HG02970 (cell line): ENCODE measurements at regions not wholly inside any gene's neighbourhood (a gene's known extent, or its start where the extent isn't known, plus 50 kb on each side); places are given as distances from the start of the nearest gene placed in this dataset.
"Not testable (repeated sequence)": the region's sequence is repeated elsewhere in the genome, so short reads cannot be mapped to it uniquely, and the experiment has no call there.

Experiments used
- ATAC-seq: cut with Tn5 transposase; IDR thresholded peaks from one replicate; pipeline ENCODE4 v1.9.1; 2021; ENCODE audit warnings: mild to moderate bottlenecking, moderate library complexity, moderate number of reproducible peaks; ENCODE audit not compliant: unreplicated experiment, low FRiP score

DNA sequence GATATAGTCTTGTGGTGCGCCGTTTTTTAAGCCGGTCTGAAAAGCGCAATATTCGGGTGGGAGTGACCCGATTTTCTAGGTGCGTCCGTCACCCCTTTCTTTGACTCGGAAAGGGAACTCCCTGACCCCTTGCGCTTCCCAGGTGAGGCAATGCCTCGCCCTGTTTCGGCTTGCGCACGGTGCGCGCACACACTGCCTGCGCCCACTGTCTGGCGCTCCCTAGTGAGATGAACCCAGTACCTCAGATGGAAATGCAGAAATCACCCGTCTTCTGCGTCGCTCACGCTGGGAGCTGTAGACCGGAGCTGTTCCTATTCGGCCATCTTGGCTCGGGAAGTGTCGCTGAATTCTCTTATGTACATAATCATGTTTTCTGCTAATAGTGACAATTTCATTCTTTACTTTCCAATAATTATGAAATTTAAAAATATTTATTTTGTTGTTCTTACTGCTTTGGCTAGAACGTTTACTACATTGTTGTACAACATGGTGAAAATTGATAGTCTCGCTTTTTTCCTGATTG, 61.2 kb upstream of the MINDY3 start:
- not testable (repeated sequence) for ATAC-seq

DNA sequence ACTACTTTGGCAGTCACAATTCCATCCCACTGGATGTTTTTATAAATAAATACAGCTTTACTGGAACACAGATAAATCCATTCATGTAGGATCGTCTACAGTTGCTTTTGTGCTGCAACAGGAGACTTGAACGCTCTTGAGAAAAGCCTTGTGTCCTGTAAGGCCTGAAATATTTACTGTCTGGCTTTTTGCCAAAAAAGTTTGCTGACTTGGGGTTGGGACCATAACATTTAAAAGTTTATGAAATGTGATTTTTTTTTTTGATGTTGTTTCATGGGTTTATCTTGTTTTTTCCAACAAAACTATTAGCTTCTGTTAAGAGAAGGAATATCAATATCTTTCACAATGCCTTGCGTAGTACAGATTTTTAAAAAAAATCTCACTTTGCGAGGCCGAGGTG, 71.1 kb upstream of the MINDY3 start:
- ATAC-seq, result no peak

DNA sequence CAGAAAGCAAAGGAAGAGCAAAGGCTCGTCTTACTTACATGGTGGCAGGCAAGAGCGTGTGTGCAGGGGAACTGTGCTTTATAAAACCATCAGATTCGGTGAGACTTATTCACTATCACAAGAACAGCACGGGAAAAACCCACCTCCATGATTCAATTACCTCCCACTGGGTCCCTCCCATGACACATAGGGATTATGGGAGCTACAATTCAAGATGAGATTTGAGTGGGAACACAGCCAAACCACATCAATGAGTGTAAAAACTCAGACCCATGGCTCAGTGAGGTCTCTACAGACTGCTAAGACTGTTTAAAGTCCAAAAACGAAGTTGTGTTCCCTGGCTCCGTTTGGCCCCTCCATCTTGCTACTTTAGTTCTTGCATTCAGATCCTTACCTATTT, 79.2 kb upstream of the MINDY3 start:
- not testable (repeated sequence) for ATAC-seq

DNA sequence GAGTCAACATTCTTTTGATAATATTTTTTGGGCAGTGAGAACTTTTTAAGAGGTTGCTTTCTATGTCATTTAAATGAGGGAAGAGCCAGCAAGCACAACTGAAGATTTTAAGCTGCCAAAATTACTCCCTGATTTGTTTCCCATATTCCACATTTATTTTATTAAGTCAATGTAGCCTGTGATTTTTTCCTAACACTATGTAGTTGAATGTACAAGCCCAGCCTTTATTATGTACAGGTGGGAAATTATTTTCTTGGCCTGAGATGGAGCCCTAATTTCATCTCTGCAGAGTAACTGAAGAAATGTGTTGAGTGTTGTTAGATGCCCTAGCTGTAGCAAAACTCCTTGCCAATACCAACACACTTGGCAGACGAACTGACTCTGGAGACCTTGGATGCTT, 83.1 kb upstream of the MINDY3 start:
- ATAC-seq, result no peak

DNA sequence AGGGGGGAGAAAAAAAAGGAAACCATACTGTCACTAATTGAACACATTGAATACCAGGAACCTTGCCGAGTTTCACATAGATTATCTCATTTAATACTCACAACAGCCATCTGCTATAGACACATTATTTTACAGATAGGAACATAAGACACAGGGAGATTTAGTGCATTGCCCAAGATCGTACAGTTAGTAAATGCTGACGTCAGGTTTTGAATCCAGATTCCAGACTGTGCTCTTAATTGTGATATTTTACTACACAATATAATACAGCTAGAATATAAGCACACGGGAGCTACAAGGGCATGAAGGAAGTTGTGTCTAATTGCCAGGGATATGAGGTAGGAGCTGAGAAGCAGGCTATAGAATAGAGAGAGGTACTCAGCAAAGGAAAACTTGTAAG, 93.9 kb upstream of the MINDY3 start:
- no peak for ATAC-seq

DNA sequence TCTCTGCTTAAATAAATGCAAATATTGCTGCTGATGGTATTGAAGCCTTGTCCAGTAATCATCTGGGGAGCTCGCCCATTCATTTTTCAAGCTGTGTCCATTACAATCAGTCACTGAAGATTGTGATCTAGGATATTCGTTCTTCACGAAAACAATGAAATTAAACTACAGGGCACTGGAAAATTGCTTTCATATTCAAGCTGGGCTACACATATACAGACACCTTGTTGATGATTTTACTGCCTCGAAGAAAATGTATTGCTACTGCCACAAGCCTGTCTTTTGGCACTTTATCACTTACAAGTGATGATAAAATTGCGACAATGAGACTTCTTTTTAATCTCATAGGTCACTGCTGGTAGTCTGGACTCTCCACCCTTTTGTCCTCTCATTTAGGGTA, 100.0 kb upstream of the MINDY3 start:
- ATAC-seq, result no peak

DNA sequence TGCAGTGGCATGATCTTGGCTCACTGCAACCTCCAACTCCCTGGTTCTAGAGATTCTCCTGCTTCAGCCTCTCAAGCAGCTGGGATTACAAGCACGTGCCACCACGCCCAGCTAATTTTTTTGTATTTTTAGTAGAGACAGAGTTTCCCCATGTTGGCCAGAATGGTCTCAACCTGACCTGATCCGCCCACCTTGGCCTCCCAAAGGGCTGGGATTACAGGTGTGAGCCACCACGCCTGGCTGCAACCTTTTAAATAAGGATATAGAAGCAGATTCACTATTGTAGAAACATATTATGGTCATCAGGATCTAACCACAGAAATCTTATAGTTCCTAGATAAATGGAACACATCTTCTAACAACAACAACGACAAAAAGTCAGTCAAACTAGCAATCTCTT, 112.4 kb upstream of the MINDY3 start:
- ATAC-seq, result not testable (repeated sequence)

DNA sequence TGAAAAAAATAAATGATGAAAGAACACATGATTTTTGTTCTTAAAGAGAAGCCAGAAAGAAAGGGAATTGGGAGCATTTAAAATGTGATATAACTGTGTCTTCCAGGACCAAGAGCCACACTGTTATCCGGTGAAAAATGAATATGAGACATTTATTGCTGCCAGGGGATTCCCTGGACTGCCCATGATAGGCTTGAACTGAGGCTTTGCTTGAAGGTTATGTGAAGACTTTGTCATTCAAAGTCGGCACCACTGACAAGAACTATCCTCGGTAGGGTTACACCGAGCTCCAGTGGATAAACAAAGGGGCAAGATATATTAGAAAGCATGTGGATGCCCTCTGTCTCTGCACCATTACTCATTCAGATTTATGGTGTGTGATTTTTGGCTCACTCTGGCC, 125.4 kb upstream of the MINDY3 start:
- ATAC-seq, result no peak

DNA sequence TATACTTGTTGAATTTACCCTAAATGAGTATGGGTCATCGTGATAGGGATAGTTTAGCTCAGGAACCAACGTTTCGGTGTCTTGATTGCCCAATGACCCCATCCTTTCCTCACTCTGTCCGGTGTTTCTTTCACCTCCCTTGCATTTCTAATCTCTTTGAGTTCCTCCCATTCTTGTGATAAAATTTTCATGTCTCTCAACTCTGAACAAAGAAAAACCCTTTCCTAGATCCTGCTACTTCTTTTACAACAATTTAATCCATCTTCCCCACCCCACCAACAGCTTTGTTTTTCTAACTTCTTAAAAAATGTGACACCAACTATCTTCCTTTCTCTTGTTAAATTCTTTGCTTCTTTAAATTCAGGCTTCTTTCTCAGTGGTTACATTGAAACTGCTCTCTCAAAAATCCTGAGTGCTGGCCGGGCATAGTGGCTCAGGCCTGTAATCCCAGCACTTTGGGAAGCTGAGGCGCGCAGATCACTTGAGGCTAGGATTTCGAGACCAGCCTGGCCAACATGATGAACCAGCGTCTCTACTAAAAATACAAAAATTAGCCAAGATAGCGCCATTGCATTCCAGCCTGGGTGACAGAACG, 130.3 kb upstream of the MINDY3 start:
- no peak for ATAC-seq

DNA sequence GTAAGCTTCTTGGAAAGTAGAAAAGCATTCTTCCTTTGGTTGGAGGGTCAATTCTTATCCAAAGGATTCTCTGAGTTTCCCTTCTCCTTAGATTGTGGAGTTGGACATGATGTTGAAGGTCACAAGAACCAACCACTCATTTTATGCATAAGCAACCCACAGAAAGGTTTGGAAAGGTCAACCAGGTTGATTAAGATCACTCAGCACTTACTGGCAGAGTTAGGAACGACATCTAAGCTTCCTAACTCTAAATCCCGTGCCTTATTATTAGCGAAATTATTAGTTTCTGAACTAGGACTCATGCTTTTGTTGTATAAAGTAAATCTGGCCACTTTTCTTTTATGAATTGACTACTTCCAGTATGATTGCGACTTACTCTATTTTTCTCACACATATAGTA, 137.0 kb upstream of the MINDY3 start:
- ATAC-seq, result no peak

DNA sequence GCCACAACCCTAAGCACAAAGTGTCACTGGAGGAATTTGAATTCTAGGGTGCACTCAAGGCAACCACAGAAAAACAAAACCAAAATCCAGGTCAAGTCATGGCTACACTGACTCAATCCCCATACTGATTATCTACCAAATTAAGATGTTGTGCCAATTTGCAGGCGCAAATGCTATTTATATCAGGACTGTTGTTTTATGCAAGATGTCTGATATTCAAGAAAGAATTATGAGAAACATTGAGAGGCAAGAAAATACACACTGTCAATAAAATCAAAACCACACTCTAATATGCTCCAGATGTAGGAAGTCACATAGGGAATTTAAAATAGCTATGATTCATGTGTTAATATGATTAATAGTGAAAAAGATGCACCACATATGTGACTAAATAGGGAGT, 141.3 kb upstream of the MINDY3 start:
- no peak for ATAC-seq

DNA sequence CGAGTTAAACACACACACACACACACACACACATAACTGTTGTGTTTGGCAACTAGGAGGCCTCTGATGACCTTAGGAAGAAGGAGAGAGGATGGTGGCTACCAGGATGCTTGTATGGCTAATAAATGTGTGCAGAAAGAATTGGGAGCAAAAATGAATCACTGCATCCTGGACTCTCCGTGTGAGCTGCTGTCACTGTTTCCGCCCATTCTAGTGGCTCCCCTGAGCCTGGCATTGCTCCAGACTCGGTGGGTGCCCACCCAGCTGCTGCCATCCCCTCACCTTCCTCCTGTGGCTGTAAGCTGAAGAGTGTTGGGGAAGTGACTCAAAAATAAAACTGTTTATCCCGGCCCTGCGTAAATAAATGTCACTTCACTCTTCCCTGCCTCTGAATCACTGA, 149.5 kb upstream of the MINDY3 start:
- ATAC-seq, result no peak

DNA sequence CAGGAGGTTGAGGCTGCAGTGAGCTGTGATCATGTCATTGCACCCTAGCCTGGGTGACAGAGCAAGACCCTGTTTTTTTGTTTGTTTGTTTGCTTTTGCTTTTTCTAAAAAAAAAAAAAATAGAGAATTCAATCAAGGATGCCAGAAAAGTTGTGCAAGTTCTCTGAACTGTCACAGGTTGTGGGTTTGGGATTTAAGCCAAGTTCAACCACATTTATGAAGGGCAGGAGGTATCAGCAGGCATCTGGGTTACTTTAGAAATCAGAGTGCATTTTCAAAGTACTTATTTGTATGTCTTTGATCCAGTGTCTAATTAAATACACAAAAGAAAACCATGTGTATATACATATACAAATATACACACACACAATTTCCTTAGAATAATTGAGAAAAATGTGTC, 151.2 kb upstream of the MINDY3 start:
- ATAC-seq, result no peak

DNA sequence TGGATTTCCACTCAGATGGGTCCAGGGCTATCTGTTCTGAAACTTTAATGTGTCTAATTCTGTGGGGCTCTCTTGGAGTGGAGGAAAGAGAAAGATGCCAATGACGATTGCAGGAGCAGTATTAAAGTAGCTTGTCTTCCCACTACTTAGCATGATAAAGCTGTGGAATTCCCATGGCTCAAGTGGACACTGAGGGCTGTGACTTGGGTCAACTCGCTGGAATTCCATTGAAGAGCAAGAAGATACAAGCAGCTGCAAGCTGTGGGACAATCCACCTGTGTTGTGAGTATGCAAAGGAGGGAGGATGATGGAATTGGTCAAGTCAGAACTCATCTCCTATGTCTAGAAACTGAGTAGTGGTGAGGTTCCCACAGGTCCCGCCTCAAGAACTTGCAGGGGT, 154.2 kb upstream of the MINDY3 start:
- ATAC-seq, result no peak

DNA sequence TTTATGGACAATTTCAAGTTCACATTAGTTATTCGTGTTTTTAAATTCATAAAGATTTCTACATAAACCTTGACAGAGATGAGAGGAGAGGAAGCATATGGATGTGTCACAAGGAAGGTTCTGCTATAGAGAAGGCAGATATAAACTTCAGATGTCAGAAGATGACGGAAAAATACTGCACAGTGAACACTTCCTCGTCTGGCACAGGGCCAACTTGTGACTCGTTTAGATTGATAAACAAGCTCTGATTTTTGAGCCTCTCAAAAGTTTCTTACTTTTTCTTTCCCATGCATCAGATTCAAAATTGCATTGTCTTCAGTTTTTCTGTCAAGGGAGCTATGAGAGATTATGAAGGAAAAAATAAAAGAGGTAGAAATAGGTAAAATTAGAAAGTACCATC, 156.4 kb upstream of the MINDY3 start:
- no peak for ATAC-seq

DNA sequence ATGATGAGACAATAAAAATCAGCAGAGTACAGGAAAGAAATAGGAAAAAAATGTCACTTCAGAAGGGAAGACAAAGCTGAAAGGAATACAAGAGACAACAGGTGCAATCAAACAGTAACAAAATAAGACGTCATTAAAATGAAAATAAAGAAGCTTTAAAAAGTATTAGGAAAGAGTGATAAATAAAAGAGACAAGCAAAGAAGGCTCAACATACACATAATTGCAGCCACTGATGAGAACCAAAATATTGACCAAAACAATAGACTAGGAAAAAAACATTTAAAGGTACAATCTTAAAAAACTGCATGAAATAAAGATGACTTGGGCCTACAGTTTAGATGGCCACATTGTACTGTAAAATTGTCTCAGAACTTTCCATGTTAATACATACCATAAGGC, 160.5 kb upstream of the MINDY3 start:
- no peak for ATAC-seq

DNA sequence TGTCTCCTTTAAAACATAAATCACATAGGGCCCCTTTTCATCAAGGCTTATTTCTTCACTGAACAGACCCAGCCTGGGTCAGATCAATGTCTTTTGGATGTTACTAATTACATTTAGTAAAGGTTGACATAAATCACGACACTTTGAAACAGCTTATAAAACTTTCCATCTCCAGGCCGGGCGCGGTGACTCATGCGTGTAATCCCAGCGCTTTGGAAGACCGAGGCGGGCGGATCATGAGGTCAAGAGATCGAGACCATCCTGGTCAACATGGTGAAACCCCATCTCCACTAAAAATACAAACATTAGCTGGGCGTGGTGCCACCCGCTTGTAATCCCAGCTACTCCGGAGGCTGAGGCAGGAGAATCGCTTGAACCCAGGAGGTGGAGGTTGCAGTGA, 166.5 kb upstream of the MINDY3 start:
- ATAC-seq, result not testable (repeated sequence)

DNA sequence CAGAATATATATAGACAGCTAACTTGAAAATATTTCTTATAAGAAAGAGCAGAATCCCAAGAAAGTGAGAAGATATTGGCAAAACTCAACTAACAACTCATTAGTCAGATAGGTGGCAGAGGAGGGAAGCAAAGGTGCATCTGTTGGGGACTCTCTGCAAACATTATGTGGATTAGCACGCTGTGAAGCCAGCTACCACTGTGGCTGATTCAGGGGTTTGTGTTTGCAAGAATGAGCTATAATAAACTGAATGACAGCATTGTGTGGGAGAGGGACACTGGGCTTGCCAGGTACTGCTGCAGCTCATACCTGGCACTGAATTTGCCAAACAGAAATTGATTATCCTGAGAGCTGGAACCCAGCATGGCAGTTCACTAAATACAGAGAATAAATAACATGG, 170.3 kb upstream of the MINDY3 start:
- no peak for ATAC-seq

DNA sequence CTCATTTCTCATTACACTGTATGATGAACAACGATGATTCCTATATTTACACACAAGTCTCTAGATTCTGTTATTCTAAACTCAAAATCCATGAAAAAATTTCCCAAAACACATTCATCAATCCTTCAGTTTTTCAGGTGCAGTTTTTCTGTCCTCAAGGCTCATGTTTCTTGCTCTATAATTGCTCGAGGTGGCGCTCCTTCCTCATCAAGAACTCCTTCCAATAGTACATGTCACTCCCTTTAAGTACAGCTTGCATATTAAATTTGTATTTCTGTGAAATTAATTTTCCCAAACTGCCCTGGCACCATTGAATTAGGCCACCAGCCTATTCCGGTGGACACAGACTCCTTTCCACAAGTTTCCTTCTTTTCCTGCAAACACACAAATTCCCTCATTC, 188.7 kb upstream of the MINDY3 start:
- no peak for ATAC-seq

DNA sequence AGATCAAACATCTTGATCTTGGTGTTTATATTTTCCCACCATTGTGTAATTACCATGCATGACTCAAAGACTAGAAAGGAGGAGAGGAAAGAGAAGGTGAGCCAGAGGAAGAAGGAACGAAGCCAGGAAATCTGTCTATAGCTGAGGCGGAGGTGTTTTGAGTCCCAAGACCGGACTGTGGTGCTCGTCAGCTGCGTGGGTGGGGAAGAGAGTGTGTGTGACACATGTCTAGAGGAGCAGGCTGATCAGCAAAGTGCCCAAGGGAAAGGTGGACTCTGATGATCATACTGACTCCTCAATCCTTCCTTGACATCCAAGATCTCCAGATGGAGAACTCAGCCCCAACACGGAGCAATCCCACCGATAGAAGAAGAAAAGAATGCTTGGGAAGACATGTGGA, 189.5 kb upstream of the MINDY3 start:
- ATAC-seq, result no peak

DNA sequence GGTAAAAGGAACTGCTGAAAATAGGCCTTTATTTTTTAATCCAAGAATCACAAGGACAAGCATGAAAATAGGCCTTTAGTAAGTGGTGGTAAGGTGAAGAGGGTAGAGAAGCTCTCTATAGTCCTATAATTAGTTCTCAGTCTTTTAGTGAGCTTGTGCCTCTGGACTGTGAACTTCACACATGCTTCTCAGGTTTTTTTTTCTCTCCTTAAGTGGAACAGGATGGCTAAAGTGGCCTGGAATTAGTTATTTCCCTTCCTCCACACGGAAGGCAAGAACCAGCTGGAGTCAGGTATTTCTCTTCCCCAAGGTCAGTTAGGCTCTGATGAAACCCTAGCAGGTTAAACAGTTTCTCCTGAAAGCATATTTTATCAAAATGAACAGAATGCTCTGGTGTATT, 203.0 kb upstream of the MINDY3 start:
- no peak for ATAC-seq

DNA sequence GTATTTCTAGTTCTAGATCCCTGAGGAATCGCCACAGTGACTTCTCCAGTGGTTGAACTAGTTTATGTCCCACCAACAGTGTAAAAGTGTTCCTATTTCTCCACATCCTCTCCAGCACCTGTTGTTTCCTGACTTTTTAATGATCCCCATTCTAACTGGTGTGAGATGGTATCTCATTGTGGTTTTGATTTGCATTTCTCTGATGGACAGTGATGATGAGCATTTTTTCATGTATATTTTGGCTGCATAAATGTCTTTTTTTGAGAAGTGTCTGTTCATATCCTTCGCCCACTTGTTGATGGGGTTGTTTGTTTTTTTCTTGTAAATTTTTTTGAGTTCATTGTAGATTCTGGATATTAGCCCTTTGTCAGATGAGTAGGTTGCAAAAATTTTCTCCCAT, 223.2 kb upstream of the MINDY3 start:
- not testable (repeated sequence) for ATAC-seq

DNA sequence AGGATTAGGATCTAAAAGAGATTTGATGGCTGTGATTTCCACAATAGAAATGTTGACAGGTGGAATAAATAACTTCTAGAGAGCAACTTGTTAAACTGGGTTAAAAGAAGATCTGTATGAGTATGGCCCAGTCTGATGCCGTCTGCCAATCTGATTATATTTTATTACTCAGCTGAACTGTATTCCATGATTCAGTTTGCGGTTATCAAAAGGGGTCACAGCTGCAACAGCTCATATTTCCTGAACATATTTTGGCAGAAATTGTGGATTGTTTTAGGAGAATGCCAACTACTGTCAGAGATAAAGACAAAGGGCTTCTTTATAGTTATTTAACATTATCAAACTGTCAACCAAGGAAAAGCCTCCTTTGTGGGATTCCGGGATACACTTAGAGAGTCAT, 244.8 kb upstream of the MINDY3 start:
- ATAC-seq, result no peak
